ENCODE measurements at regions not wholly inside any gene's neighbourhood (a gene's known extent, or its start where the extent isn't known, plus 50 kb on each side); places are given as distances from the start of the nearest gene placed in this dataset.
"Not testable (repeated sequence)": the region's sequence is repeated elsewhere in the genome, so short reads cannot be mapped to it uniquely, and the experiment has no call there.

DNA sequence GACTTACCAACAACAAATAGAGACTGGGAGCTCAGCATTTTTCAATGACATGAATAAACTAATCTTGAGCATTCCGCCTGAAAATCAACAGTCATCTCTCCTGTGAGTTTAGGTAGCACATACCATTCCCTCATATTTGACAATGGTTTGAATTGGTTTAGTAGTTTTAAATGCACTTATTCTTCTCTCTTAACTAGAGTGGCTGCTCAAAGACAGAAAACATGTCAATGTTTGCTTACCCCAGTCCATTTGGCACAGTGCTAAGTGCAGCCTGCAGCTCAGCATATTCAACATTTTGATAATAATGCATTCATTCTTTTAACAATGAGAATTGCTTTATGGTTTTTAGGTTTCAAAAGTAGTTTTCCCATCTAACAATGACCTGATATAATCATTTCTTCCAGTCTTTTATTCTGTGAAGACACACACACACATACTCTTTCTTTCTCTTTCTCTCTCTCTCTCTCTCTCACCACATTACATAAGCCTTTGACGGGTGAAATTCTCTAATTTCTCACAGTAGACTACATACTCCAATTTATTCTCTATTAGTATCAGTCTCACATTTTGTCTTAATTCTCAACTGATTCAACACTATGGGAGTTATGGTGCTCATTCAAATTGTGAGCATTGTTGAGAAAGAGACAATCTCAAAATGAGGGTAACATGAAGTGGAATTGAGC, 432.3 kb downstream of the LRRIQ3 start:
- DNase-seq: no peak

GRCh38 chr1:73761559-73761958, 436.4 kb downstream of the LRRIQ3 start:
- DNase-seq: no peak

DNA sequence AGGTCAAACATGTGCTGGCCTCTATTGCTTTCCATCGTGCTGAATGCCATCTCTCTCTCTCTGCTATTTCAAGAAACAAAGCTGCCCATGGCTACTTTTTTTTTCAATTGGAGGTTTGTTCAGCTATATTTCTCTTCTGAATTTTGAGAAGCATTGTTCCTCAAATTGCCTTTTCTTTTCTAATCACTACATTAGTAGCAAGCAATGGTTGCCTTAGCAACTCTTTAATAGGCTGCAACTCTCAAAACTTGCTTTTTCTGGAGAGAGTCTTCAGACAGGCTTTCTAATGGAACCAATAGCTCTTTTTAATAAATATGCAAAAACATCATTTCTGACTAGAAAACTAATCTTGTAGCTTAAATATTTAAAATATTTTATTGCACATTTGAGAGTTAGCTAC, 439.0 kb downstream of the LRRIQ3 start:
- DNase-seq: no peak

DNA sequence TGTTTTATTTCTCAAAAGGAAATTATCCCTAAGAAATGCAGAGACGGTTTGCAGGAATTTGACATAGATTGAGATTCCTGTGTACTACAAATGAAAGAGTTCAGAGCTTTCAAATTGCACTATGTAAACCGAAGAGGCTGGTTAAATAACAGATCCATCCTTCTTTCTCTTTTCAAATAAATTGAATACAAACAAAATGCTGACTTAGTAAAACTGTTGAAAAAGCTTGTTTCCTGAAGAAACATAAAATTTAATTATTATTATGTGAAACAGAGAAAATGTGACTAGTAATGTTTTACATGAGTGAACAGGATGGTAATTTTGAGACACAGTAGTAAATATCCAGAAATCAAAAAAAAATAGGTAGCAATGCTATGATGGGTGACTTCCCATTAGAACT, 441.2 kb downstream of the LRRIQ3 start:
- DNase-seq: no peak

DNA sequence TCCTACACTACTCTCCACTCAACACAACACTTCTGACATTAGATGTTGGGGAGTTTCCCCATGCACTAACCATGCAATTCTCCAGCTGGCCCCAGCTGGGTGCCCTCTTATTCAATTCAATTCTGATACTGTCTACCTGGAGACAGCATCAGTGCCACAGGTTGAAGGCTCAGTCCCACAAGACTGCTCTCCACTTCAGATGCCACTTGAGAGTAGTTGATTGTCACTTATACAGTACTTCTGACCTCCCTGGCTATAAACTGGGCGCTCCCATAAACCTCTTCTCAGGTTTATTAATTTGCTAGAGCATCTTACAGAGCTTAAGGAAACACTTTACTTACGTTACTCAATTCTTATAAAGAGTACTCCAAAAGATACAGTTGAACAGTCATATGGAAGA, 442.3 kb downstream of the LRRIQ3 start:
- DNase-seq: no peak

- no peak for DNase-seq
Observed at GRCh38 chr1:73749996-73750395, 448.0 kb downstream of the LRRIQ3 start.

- no peak for DNase-seq
Observed at GRCh38 chr1:73744985-73745384, 453.0 kb downstream of the LRRIQ3 start.

DNA sequence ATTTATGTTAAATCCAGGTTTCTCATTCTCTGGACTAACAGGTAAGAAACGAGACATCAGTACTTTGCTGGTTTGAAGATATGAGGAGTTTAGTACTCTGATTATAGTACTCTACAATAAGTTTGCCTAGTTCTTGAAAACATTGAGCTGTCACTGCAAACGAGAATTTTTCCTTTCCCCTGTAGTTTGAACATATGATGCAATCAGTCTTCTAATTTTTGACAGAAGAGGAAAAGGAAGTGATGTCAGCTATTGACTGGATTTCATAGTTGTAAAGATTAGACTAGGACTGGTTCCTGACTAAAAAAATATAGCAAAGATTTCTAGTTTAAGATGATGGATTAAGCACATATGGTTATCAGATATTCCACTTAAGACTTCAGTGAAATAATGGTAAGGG, 461.9 kb downstream of the LRRIQ3 start:
- no peak for DNase-seq

- DNase-seq: no peak
Observed at GRCh38 chr1:73727036-73727435, 470.9 kb downstream of the LRRIQ3 start.

DNA sequence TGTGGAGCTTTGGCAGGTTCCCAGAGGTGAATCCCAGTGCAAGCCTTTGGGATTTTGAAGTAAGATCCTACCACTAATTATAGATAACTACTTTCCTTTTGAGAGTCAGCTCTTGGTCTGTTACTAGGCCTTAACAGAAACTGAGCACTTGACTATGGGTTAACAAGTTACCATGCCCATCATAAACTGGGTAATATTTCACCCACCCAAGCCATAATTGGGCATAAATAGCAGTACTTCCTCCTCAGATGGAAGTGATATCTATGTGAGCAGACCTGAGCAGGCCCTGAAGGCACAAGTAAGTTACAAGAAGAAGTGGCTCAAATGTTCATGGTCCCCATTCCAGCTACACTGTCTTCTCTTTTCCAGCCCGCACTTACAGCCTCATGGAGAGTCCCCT, 475.9 kb downstream of the LRRIQ3 start:
- no peak for DNase-seq

DNA sequence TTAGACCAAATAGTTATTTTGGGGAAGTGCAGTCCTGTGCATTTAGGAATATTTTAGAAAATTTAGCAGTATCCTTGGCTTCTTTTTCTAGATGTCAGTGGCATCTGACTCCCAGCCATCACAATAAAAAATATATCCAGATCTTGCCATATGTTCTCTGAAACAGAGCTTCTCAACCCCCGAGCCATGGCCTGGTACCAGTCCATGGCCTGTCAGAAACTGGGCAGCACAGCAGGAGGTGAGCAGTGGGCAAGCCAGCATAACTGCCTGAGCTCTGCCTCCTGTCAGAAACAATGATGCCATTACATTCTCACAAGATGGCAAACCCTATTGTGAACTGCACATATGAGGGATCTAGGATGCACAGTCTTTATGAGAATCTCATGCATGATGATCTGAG, 480.0 kb downstream of the LRRIQ3 start:
- DNase-seq: no peak

GRCh38 chr1:73711089-73711488, 486.9 kb downstream of the LRRIQ3 start:
- DNase-seq: no peak

- DNase-seq: no peak
Observed at GRCh38 chr1:73701826-73702225, 496.1 kb downstream of the LRRIQ3 start.

GRCh38 chr1:73676186-73676585, 521.8 kb downstream of the LRRIQ3 start:
- DNase-seq: no peak

DNA sequence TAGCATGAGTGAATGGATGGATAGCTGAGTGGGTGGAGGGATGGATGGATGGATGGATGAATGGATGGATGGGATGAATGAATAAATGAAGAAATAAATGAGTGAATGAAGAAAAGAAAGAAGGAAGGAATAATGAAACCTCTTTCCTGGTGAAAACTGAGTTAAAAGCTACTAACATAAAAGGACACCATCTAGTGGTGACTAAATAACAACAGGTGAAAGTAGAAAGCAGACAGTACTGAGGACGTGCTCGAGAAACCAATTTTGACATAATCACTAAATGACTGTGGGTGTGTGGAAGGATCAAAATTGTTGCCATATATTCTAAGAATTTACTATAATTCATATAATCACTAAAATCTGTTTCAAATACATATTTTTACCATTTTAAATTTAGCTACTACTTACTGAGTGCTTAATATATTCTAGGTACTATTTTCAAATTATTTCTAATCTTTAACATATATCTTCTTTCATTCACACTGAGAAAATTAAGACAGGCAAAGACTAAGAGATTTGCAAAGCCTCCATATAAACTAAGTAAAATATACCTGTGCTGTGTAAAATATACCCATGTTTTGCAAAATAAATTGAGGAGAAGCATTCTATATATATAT, 522.9 kb downstream of the LRRIQ3 start:
- peak; percentile 41 to 50 for DNase-seq

DNA sequence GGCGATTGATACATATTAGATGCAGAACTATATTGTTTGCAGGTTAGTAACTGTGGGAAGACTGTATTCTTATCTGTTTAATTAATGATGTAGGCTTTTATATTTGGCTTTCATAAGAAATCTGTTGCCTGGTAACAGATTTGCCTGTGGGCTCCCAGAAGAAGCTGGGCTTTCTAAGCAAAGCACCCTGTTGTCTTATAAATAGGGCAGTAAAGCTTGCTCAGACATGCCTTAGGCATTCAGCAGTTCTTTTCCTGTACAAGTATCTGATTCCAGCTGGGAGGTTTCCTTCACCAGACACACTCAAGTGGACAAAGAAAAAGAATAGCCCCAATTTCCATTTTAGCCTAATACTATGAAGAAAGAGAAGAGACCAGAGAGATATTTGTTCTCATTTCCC, 524.0 kb downstream of the LRRIQ3 start:
- DNase-seq: peak; percentile 78 to 92

DNA sequence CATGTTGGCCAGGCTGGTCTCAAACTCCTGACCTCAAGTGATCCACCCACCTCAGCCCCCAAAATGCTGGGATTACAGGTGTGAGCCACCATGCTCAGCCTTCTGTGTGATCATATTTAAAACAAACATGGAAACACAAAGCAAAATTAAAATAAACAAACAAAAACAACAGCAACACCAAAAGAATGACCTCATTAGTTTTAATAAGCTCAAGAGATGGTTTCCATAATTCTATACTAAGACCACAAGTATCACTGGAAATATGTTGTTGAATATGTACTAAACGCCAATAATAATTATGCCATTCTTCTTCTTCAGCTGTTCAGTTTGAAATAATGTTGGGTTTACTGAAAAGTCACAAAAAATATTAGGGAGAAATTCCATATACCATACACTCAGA, 526.4 kb downstream of the LRRIQ3 start:
- no peak for DNase-seq

GRCh38 chr1:73667959-73668358, 530.0 kb downstream of the LRRIQ3 start:
- not testable (repeated sequence) for DNase-seq

DNA sequence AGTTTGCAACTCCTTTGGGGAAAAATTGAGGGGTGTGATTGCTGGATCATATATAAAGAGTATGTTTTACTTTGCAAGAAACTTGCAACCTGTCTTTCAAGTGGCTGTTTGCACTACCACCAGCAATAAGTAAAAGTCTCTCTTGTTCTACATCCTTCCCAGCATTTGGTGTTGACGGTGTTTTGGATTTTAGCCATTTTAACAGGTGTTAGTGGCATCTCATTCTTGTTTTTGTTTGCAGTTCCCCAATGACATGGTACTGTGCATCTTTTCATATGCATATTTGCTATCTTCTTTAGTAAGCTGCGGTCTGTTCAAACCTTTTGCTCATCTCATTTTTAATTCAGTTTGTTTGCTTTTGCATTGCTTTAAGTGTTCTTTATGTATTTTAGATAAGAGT, 535.5 kb downstream of the LRRIQ3 start:
- DNase-seq: no peak

DNA sequence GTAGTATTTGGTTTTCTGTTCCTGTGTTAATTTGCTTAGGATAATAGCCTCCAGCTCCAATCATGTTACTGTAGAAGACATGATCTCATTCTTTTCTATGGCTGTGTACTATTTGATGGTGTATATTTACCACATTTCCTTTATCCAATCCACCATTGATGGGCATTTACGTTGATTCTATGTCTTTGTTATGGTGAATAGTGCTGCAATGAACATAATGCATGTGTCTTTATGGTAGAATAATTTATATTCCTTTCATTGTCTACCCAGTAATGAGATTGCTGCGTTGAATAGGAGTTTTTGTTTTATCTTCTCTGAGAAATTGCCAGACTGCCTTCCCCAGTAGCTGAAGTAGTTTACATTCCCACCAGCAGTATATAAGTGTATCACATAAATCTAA, 538.8 kb downstream of the LRRIQ3 start:
- no peak for DNase-seq

- DNase-seq: no peak
Observed at GRCh38 chr1:73654714-73655113, 543.3 kb downstream of the LRRIQ3 start.

- no peak for DNase-seq
Observed at GRCh38 chr1:73644198-73644597, 553.8 kb downstream of the LRRIQ3 start.

GRCh38 chr1:73639494-73639893, 558.5 kb downstream of the LRRIQ3 start:
- DNase-seq: no peak

DNA sequence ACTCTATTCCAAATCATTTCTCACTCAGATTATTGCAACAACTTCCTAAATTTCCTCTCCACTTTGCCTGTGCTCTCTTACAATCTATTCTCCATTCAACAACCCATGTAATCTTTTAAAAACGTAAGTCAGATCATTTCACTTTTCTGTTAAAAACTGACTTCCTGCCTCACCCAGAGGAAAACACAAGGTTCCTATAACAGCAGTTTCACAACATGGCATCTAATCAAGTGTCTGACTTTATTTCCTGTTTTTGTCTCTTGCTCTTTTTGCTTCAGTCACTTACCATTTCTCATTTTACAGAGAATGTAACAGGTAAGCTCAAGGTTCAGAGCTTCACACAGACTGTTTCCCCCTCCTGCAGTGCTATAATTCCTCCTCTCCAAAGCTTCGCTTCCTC, 560.7 kb downstream of the LRRIQ3 start:
- DNase-seq: no peak

DNA sequence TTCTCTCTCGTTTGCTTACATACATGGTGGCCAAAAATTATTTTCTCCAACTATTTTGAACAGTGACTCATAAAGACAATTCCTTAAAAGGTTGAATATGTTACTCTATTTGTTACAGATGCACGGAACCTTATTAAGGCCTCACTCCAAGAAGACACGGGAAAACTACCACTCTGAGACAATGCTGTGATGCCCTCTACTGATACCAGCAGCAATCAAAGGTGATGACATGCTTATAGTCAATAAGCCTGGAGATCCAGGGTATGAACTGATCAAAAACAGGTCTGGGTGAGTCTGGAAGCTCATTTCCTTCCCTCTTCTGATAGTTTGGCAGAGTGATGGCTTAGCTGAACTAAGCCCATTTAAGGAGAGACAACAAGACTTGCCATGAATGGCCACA, 563.0 kb downstream of the LRRIQ3 start:
- peak in 1 of 2 experiments; percentile 4 for DNase-seq
